ENCODE measurements at regions not wholly inside any gene's neighbourhood (a gene's known extent, or its start where the extent isn't known, plus 50 kb on each side); places are given as distances from the start of the nearest gene placed in this dataset.

DNA sequence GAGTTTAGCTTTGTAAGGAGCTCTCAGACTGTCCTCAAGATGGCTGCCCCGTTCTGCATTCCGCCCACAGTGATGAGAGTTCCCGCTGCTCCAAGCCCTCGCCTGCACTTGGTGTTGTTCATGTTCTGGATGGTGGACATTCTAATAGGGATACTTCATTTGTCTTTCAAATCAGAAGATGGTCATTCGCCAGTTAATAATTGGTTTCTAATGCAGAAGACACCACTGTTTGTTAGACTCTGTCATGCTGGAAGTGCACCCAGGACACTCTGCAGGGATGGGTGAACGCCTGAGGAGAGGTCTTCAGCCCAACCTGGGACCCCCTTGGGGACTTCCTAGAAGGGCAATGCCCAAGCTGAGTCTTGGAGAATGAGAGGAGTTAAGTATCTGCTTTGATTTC lies 836.4 kb downstream of the TBC1D22A start:
- TF ChIP-seq, protein P1, sequence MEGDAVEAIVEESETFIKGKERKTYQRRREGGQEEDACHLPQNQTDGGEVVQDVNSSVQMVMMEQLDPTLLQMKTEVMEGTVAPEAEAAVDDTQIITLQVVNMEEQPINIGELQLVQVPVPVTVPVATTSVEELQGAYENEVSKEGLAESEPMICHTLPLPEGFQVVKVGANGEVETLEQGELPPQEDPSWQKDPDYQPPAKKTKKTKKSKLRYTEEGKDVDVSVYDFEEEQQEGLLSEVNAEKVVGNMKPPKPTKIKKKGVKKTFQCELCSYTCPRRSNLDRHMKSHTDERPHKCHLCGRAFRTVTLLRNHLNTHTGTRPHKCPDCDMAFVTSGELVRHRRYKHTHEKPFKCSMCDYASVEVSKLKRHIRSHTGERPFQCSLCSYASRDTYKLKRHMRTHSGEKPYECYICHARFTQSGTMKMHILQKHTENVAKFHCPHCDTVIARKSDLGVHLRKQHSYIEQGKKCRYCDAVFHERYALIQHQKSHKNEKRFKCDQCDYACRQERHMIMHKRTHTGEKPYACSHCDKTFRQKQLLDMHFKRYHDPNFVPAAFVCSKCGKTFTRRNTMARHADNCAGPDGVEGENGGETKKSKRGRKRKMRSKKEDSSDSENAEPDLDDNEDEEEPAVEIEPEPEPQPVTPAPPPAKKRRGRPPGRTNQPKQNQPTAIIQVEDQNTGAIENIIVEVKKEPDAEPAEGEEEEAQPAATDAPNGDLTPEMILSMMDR (IDR thresholded peaks at IDR 0.05; ENCODE audit: low read length) = no peak
- TF ChIP-seq EZH2 (optimal IDR thresholded peaks at IDR 0.05; ENCODE audit: low read depth, low read length) = no peak
- TF ChIP-seq EZH2phosphoT487 (IDR thresholded peaks at IDR 0.05; ENCODE audit: low read length) = no peak

All from MM.1S (cell line).